GM21447 (cell line): ENCODE measurements at regions not wholly inside any gene's neighbourhood (a gene's known extent, or its start where the extent isn't known, plus 50 kb on each side); places are given as distances from the start of the nearest gene placed in this dataset.
"Not testable (repeated sequence)": the region's sequence is repeated elsewhere in the genome, so short reads cannot be mapped to it uniquely, and the experiment has no call there.

Experiments
- ATAC-seq: cut with Tn5 transposase; IDR thresholded peaks from one replicate; pipeline ENCODE4 v1.9.1; 2021; ENCODE audit not compliant: unreplicated experiment

- ATAC-seq, result no peak
Measured at GRCh38 chr3:103847081-103848062, 1412.6 kb downstream of the ZPLD1 start.

GRCh38 chr3:103851793-103852192 lies 1417.0 kb downstream of the ZPLD1 start:
- ATAC-seq, result no peak

- no peak for ATAC-seq
Measured at GRCh38 chr3:103862415-103862814, 1427.6 kb downstream of the ZPLD1 start.

- no peak for ATAC-seq
Measured at GRCh38 chr3:103863381-103863780, 1428.6 kb downstream of the ZPLD1 start.

GRCh38 chr3:103866113-103866512 lies 1431.3 kb downstream of the ZPLD1 start:
- no peak for ATAC-seq

- ATAC-seq, result no peak
Measured at GRCh38 chr3:103873021-103873420, 1438.2 kb downstream of the ZPLD1 start.

GRCh38 chr3:103873897-103874545 lies 1439.2 kb downstream of the ZPLD1 start:
- no peak for ATAC-seq

- ATAC-seq, result not testable (repeated sequence)
Measured at GRCh38 chr3:103881809-103882208, 1447.0 kb downstream of the ZPLD1 start.

GRCh38 chr3:103889675-103890074 lies 1454.9 kb downstream of the ZPLD1 start:
- ATAC-seq, result no peak

GRCh38 chr3:103894162-103894822 lies 1459.5 kb downstream of the ZPLD1 start:
- ATAC-seq, result no peak

- no peak for ATAC-seq
Measured at GRCh38 chr3:103899328-103899727, 1464.5 kb downstream of the ZPLD1 start.

- ATAC-seq, result no peak
Measured at GRCh38 chr3:103904991-103905390, 1461.7 kb upstream of the ALCAM start.

GRCh38 chr3:103906304-103906703 lies 1460.4 kb upstream of the ALCAM start:
- ATAC-seq, result no peak

- ATAC-seq, result no peak
Measured at GRCh38 chr3:103906808-103907207, 1459.9 kb upstream of the ALCAM start.

- no peak for ATAC-seq
Measured at GRCh38 chr3:103907567-103907966, 1459.1 kb upstream of the ALCAM start.

GRCh38 chr3:103909395-103909794 lies 1457.3 kb upstream of the ALCAM start:
- no peak for ATAC-seq

- no peak for ATAC-seq
Measured at GRCh38 chr3:103918336-103918735, 1448.4 kb upstream of the ALCAM start.

GRCh38 chr3:103919327-103919726 lies 1447.4 kb upstream of the ALCAM start:
- no peak for ATAC-seq

GRCh38 chr3:103923907-103924306 lies 1442.8 kb upstream of the ALCAM start:
- no peak for ATAC-seq

GRCh38 chr3:103924544-103924943 lies 1442.2 kb upstream of the ALCAM start:
- no peak for ATAC-seq

- ATAC-seq, result no peak
Measured at GRCh38 chr3:103926936-103927335, 1439.8 kb upstream of the ALCAM start.

- ATAC-seq, result no peak
Measured at GRCh38 chr3:103927896-103928295, 1438.8 kb upstream of the ALCAM start.
